H9 (cell line): ENCODE measurements at regions not wholly inside any gene's neighbourhood (a gene's known extent, or its start where the extent isn't known, plus 50 kb on each side); places are given as distances from the start of the nearest gene placed in this dataset.

Source experiments
- DNase-seq: peaks from one replicate; pipeline ENCODE4 v3.0.0-alpha.2; 2017
- H2AFZ ChIP-seq: one replicate; pipeline ENCODE4 v1.6.1; 2013; ENCODE audit warnings: mild to moderate bottlenecking, low read length, control low read depth, moderate library complexity
- H2AK5ac ChIP-seq: 2 replicates; pipeline ENCODE4 v1.6.1; 2013; ENCODE audit warnings: low read length, control low read depth, mixed read lengths; ENCODE audit not compliant: insufficient read length
- H2BK120ac ChIP-seq: one replicate; pipeline ENCODE4 v1.6.1; 2013; ENCODE audit warnings: low read depth, mild to moderate bottlenecking, low read length, control low read depth, inconsistent platforms; ENCODE audit not compliant: poor library complexity, severe bottlenecking
- H2BK12ac ChIP-seq: 2 replicates; pipeline ENCODE4 v1.6.1; 2013; ENCODE audit warnings: low read length, control low read depth, mixed read lengths, low read depth; ENCODE audit not compliant: insufficient read length
- H2BK15ac ChIP-seq: 2 replicates; pipeline ENCODE4 v1.6.1; 2013; ENCODE audit warnings: low read depth, low read length, control low read depth
- H2BK20ac ChIP-seq: one replicate; pipeline ENCODE4 v1.6.1; 2013; ENCODE audit warnings: low read depth, mild to moderate bottlenecking, low read length, control low read depth, inconsistent platforms; ENCODE audit not compliant: poor library complexity, severe bottlenecking
- H2BK5ac ChIP-seq: 2 replicates; pipeline ENCODE4 v1.6.1; 2013; ENCODE audit warnings: low read length, control low read depth, mixed read lengths; ENCODE audit not compliant: insufficient read length
- H3K14ac ChIP-seq: 2 replicates; pipeline ENCODE4 v1.6.1; 2013; ENCODE audit warnings: low read length, control low read depth; ENCODE audit not compliant: insufficient read depth
- H3K18ac ChIP-seq: 2 replicates; pipeline ENCODE4 v1.6.1; 2013; ENCODE audit warnings: low read depth, mild to moderate bottlenecking, mixed read lengths, low read length, control low read depth; ENCODE audit not compliant: insufficient read length
- H3K23ac ChIP-seq: 2 replicates; pipeline ENCODE4 v1.6.1; 2013; ENCODE audit warnings: low read length, control low read depth, mixed read lengths, low read depth; ENCODE audit not compliant: insufficient read length
- H3K23me2 ChIP-seq: 2 replicates; pipeline ENCODE4 v1.6.1; 2013; ENCODE audit warnings: low read depth, mild to moderate bottlenecking, mixed read lengths, low read length, control low read depth; ENCODE audit not compliant: insufficient read length, poor library complexity, severe bottlenecking
- H3K27ac ChIP-seq: 2 replicates; pipeline ENCODE4 v1.5.1; 2013; ENCODE audit warnings: low read length, control low read depth, mixed read lengths, low read depth; ENCODE audit not compliant: insufficient read length
- H3K27me3 ChIP-seq: 2 replicates; pipeline ENCODE4 v1.6.1; 2013; ENCODE audit warnings: low read length, control low read depth, inconsistent platforms; ENCODE audit not compliant: insufficient read depth
- H3K4ac ChIP-seq: 2 replicates; pipeline ENCODE4 v1.6.1; 2013; ENCODE audit warnings: low read depth, mild to moderate bottlenecking, control low read depth, inconsistent platforms, low read length, moderate library complexity
- H3K4me1 ChIP-seq: 2 replicates; pipeline ENCODE4 v1.6.1; 2013; ENCODE audit warnings: low read length, control low read depth, inconsistent platforms; ENCODE audit not compliant: insufficient read depth
- H3K4me2 ChIP-seq: 2 replicates; pipeline ENCODE4 v1.6.1; 2013; ENCODE audit warnings: low read length, control low read depth, mixed read lengths; ENCODE audit not compliant: insufficient read length, insufficient read depth
- H3K56ac ChIP-seq: 2 replicates; pipeline ENCODE4 v1.6.1; 2013; ENCODE audit warnings: low read depth, mild to moderate bottlenecking, mixed read lengths, low read length, control low read depth; ENCODE audit not compliant: insufficient read length
- H3K79me1 ChIP-seq: 2 replicates; pipeline ENCODE4 v1.6.1; 2013; ENCODE audit warnings: low read depth, mild to moderate bottlenecking, moderate library complexity, low read length, control low read depth, inconsistent platforms; ENCODE audit not compliant: insufficient read depth, poor library complexity, severe bottlenecking
- H3K79me2 ChIP-seq: 2 replicates; pipeline ENCODE4 v1.6.1; 2013; ENCODE audit warnings: low read length, control low read depth, inconsistent platforms; ENCODE audit not compliant: insufficient read depth
- H3K9ac ChIP-seq: 2 replicates; pipeline ENCODE4 v1.6.1; 2013; ENCODE audit warnings: low read length, control low read depth, mixed read lengths; ENCODE audit not compliant: insufficient read length; ENCODE audit errors: extremely low read depth
- H3K9me3 ChIP-seq: one replicate; pipeline ENCODE4 v1.6.1; 2013; ENCODE audit warnings: low read depth, low read length, inconsistent platforms; ENCODE audit not compliant: control insufficient read depth
- H3T11ph ChIP-seq: one replicate; pipeline ENCODE4 v1.6.1; 2013; ENCODE audit warnings: mild to moderate bottlenecking, low read length, control low read depth, inconsistent platforms
- H4K20me1 ChIP-seq: one replicate; pipeline ENCODE4 v1.6.1; 2013; ENCODE audit not compliant: control insufficient read depth, insufficient read length, insufficient read depth
- H4K5ac ChIP-seq: 2 replicates; pipeline ENCODE4 v1.6.1; 2013; ENCODE audit warnings: low read depth, mild to moderate bottlenecking, mixed read lengths, low read length, control low read depth; ENCODE audit not compliant: insufficient read length
- H4K8ac ChIP-seq: replicated peaks from 2 replicates; pipeline ENCODE4 v1.6.1; 2013; ENCODE audit warnings: low read length, control low read depth, mixed read lengths, low read depth; ENCODE audit not compliant: insufficient read length
- H4K91ac ChIP-seq: 2 replicates; pipeline ENCODE4 v1.6.1; 2013; ENCODE audit warnings: low read depth, mild to moderate bottlenecking, moderate library complexity, mixed read lengths, low read length, control low read depth; ENCODE audit not compliant: insufficient read length
- H3K27ac Mint-ChIP-seq, 3 experiments: 2 replicates in 2 of 3; 3 replicates in 1 of 3; pipeline ENCODE4 v1.8.0; 2020 to 2021; ENCODE audit warnings: mixed read lengths in 3 of 3, mild to moderate bottlenecking in 1 of 3, moderate library complexity in 1 of 3
- H3K27me3 Mint-ChIP-seq: 2 replicates; pipeline ENCODE4 v1.8.0; 2021; ENCODE audit warnings: low read depth, mild to moderate bottlenecking, moderate library complexity, mixed read lengths
- H3K36me3 Mint-ChIP-seq, 3 experiments: 2 replicates in 2 of 3; 3 replicates in 1 of 3; pipeline ENCODE4 v1.8.0; 2020 to 2021; ENCODE audit warnings: low read depth in 3 of 3, mixed read lengths in 3 of 3; ENCODE audit not compliant: insufficient read depth in 1 of 3
- H3K4me1 Mint-ChIP-seq, 2 experiments: 2 replicates each; pipeline ENCODE4 v1.8.0; 2020; ENCODE audit warnings: mixed read lengths in 2 of 2
- H3K4me3 Mint-ChIP-seq, 2 experiments: 2 replicates in 1 of 2; 3 replicates in 1 of 2; pipeline ENCODE4 v1.8.0; 2020 to 2021; ENCODE audit warnings: mild to moderate bottlenecking in 2 of 2, mixed read lengths in 2 of 2, moderate library complexity in 1 of 2
- H3K9me3 Mint-ChIP-seq, 2 experiments: 2 replicates in 1 of 2; 3 replicates in 1 of 2; pipeline ENCODE4 v1.8.0; 2020; ENCODE audit warnings: mild to moderate bottlenecking in 2 of 2, mixed read lengths in 2 of 2, moderate library complexity in 1 of 2
- WGBS: extraction: QIAGEN DNeasy Blood & Tissue Kit; methylation state at CpG from one replicate; pipeline ENCODE4 v1.1.7; 2013; ENCODE audit warnings: missing lambda C conversion rate, low lambda C conversion rate, mixed read lengths; ENCODE audit not compliant: insufficient read length; ENCODE audit errors: extremely low coverage; 5-methylcytosine and 5-hydroxymethylcytosine counted together
- TF ChIP-seq, protein P1 (sequence below): fragments of 200-600 bp; sonication (generic); conservative IDR thresholded peaks from 3 replicates; pipeline ENCODE4 v1.8.0; 2021; ENCODE audit warnings: antibody characterized with exemption, mild to moderate bottlenecking

GRCh38 chr7:113804475-113805095 lies 114.2 kb downstream of the PPP1R3A start:
- Histone ChIP-seq H4K5ac (no peak overlapping the region), H3K27me3 (0 out of 2 replicates have a peak, but pooled peaks cover 3% of the 10 kb centered on the region), H3K9ac (no peak overlapping the region), H4K8ac (no peak overlapping the region), H3K4me1 (no peaks in the 10 kb centered on the region), H3K79me2 (no peaks in the 10 kb centered on the region), H2AK5ac (no peak overlapping the region), H3K27ac (no peak overlapping the region), H4K91ac (no peak overlapping the region), H3K79me1 (no peaks in the 10 kb centered on the region), H2AFZ (no peak overlapping the region), H3K23me2 (no peaks in the 10 kb centered on the region), H2BK5ac (no peak overlapping the region), H3K23ac (no peak overlapping the region), H2BK12ac (no peak overlapping the region), H3K56ac (no peak overlapping the region), H2BK15ac (no peak overlapping the region), H2BK120ac (no peak overlapping the region), H3T11ph (no peak overlapping the region), H4K20me1 (no peaks in the 10 kb centered on the region), H3K14ac (no peak overlapping the region), H2BK20ac (no peak overlapping the region), H3K4ac (no peak overlapping the region), H3K4me2 (no peak overlapping the region), H3K18ac (no peak overlapping the region), H3K9me3 (no peaks in the 10 kb centered on the region)
- no peaks in the 10 kb centered on the region for H3K4me1 Mint-ChIP-seq
- H3K27me3 Mint-ChIP-seq = no peaks in the 10 kb centered on the region
- no peaks in the 10 kb centered on the region for H3K9me3 Mint-ChIP-seq
- no peak overlapping the region for H3K27ac Mint-ChIP-seq
- WGBS = no CpG with 5 or more reads among the region's 6 CpGs
- H3K4me3 Mint-ChIP-seq = no peak overlapping the region
- no peak for DNase-seq
- TF ChIP-seq, protein P1, sequence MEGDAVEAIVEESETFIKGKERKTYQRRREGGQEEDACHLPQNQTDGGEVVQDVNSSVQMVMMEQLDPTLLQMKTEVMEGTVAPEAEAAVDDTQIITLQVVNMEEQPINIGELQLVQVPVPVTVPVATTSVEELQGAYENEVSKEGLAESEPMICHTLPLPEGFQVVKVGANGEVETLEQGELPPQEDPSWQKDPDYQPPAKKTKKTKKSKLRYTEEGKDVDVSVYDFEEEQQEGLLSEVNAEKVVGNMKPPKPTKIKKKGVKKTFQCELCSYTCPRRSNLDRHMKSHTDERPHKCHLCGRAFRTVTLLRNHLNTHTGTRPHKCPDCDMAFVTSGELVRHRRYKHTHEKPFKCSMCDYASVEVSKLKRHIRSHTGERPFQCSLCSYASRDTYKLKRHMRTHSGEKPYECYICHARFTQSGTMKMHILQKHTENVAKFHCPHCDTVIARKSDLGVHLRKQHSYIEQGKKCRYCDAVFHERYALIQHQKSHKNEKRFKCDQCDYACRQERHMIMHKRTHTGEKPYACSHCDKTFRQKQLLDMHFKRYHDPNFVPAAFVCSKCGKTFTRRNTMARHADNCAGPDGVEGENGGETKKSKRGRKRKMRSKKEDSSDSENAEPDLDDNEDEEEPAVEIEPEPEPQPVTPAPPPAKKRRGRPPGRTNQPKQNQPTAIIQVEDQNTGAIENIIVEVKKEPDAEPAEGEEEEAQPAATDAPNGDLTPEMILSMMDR = no peak
- H3K36me3 Mint-ChIP-seq = no peaks in the 10 kb centered on the region
